H1 (cell line): ENCODE measurements at regions not wholly inside any gene's neighbourhood (a gene's known extent, or its start where the extent isn't known, plus 50 kb on each side); places are given as distances from the start of the nearest gene placed in this dataset.
A peak's percentile ranks its signal among the peaks of the same experiment; 100 is the strongest.

ENCODE experiments used
- CTCF ChIA-PET: fragments of 300-600 bp; sonication (Branson Sonifier 250); formaldehyde crosslinking; loops from one replicate; lab custom pipeline; 2021; ENCODE audit not compliant: partially characterized antibody; lab: Charles Lee
- POLR2A ChIA-PET: fragments of 300-600 bp; sonication (Branson Sonifier 250); formaldehyde crosslinking; loops from one replicate; lab custom pipeline; 2021; ENCODE audit warnings: inconsistent platforms; ENCODE audit not compliant: partially characterized antibody; lab: Charles Lee
- DNase-seq, 2 experiments: peaks; one replicate each; pipeline versions ENCODE4 v3.0.0 to v3.0.0-alpha.2; 2010 to 2022; ENCODE audit warnings: low spot score in 2 of 2, low read depth in 1 of 2, mixed read lengths in 1 of 2
- FAIRE-seq: peaks from 2 replicates; lab custom pipeline; 2011; peaks lifted over from hg19 to GRCh38; lab: Jason Lieb, UNC
- H2AFZ ChIP-seq: 2 replicates; pipeline ENCODE4 v1.8.1; 2012; ENCODE audit warnings: low read length, inconsistent platforms
- H2AK5ac ChIP-seq: 2 replicates; pipeline ENCODE4 v1.6.1; 2013; ENCODE audit warnings: low read depth, low read length
- H2BK120ac ChIP-seq: replicated peaks from 2 replicates; pipeline ENCODE3; 2013; ENCODE audit warnings: low read depth, low read length, inconsistent platforms
- H2BK12ac ChIP-seq: 2 replicates; pipeline ENCODE4 v1.6.1; 2013; ENCODE audit warnings: low read depth, low read length
- H2BK15ac ChIP-seq: 2 replicates; pipeline ENCODE4 v1.6.1; 2013; ENCODE audit warnings: low read length
- H2BK20ac ChIP-seq: 2 replicates; pipeline ENCODE4 v1.6.1; 2013; ENCODE audit warnings: low read length
- H2BK5ac ChIP-seq: 2 replicates; pipeline ENCODE4 v1.6.1; 2013; ENCODE audit warnings: low read depth, low read length
- H3K14ac ChIP-seq: 2 replicates; pipeline ENCODE4 v1.6.1; 2013; ENCODE audit warnings: inconsistent platforms; ENCODE audit not compliant: insufficient read length
- H3K18ac ChIP-seq: 2 replicates; pipeline ENCODE4 v1.6.1; 2013; ENCODE audit warnings: low read length; ENCODE audit errors: extremely low read depth
- H3K23ac ChIP-seq: 2 replicates; pipeline ENCODE4 v1.6.1; 2013; ENCODE audit warnings: inconsistent platforms; ENCODE audit not compliant: insufficient read length
- H3K23me2 ChIP-seq: 2 replicates; pipeline ENCODE4 v1.6.1; 2013; ENCODE audit warnings: low read depth, low read length
- H3K27ac ChIP-seq: 2 replicates; pipeline ENCODE4 v1.6.1; 2011; ENCODE audit warnings: low read depth, low read length, inconsistent platforms
- H3K27me3 ChIP-seq, 4 experiments: replicated peaks in 1 of 4; 1 replicate in 1 of 4; 2 replicates in 3 of 4; pipeline versions ENCODE4 v1.6.1 to v1.8.1; 2011 to 2013; ENCODE audit warnings: low read length in 3 of 4, mild to moderate bottlenecking in 3 of 4, inconsistent platforms in 2 of 4, mixed read lengths in 2 of 4, moderate library complexity in 1 of 4; ENCODE audit not compliant: control insufficient read depth in 3 of 4, insufficient read depth in 3 of 4; ENCODE audit errors: extremely low read depth in 1 of 4
- H3K36me3 ChIP-seq, 4 experiments: 2 replicates each; pipeline versions ENCODE4 v1.6.1 to v1.8.1; 2011 to 2013; ENCODE audit warnings: mild to moderate bottlenecking in 4 of 4, low read length in 3 of 4, moderate library complexity in 2 of 4, control low read depth in 1 of 4, inconsistent platforms in 1 of 4; ENCODE audit not compliant: insufficient read depth in 4 of 4, control insufficient read depth in 2 of 4
- H3K4ac ChIP-seq: replicated peaks from 2 replicates; pipeline ENCODE3; 2013; ENCODE audit warnings: low read length, low read depth, mixed read lengths, inconsistent platforms; ENCODE audit not compliant: insufficient read length
- H3K4me1 ChIP-seq, 4 experiments: replicated peaks in 1 of 4; 1 replicate in 1 of 4; 2 replicates in 3 of 4; pipeline versions ENCODE4 v1.6.1 to v1.8.1; 2011 to 2013; ENCODE audit warnings: low read length in 3 of 4, inconsistent platforms in 2 of 4, mixed read lengths in 1 of 4; ENCODE audit not compliant: insufficient read depth in 4 of 4, control insufficient read depth in 3 of 4
- H3K4me2 ChIP-seq, 2 experiments: 2 replicates each; pipeline versions ENCODE4 v1.6.1 to v1.8.1; 2011 to 2013; ENCODE audit warnings: low read depth in 2 of 2, low read length in 2 of 2, control low read depth in 1 of 2, inconsistent platforms in 1 of 2, mild to moderate bottlenecking in 1 of 2; ENCODE audit not compliant: insufficient read depth in 1 of 2
- H3K4me3 ChIP-seq, 4 experiments: fragments of 200-600, 300-600 bp in 1 of 4; sonication (generic), shearing (Covaris generic), sonication (Bioruptor Twin) in 1 of 4; 2 replicates each; pipeline versions ENCODE4 v1.5.1 to v1.8.1; 2011 to 2016; ENCODE audit warnings: low read length in 4 of 4, low read depth in 3 of 4, control low read depth in 2 of 4, inconsistent platforms in 2 of 4, mild to moderate bottlenecking in 2 of 4, mixed read lengths in 1 of 4, moderate library complexity in 1 of 4; ENCODE audit not compliant: insufficient read depth in 2 of 4; ENCODE audit errors: extremely low read depth in 1 of 4
- H3K56ac ChIP-seq: replicated peaks from 2 replicates; pipeline ENCODE3; 2013; ENCODE audit warnings: low read depth, mild to moderate bottlenecking, mixed read lengths, low read length, inconsistent platforms; ENCODE audit not compliant: insufficient read length
- H3K79me1 ChIP-seq: 2 replicates; pipeline ENCODE4 v1.6.1; 2013; ENCODE audit warnings: low read depth, low read length, control low read depth
- H3K79me2 ChIP-seq, 2 experiments: 2 replicates each; pipeline versions ENCODE4 v1.6.1 to v1.8.1; 2012 to 2013; ENCODE audit warnings: low read length in 2 of 2, mild to moderate bottlenecking in 2 of 2, inconsistent platforms in 1 of 2; ENCODE audit not compliant: insufficient read depth in 2 of 2, control insufficient read depth in 1 of 2
- H3K9ac ChIP-seq, 4 experiments: replicated peaks in 1 of 4; 1 replicate in 1 of 4; 2 replicates in 3 of 4; pipeline versions ENCODE4 v1.6.1 to v1.8.1; 2011 to 2013; ENCODE audit warnings: low read depth in 3 of 4, low read length in 3 of 4, control low read depth in 2 of 4, mild to moderate bottlenecking in 2 of 4, moderate library complexity in 2 of 4, inconsistent platforms in 1 of 4; ENCODE audit errors: extremely low read depth in 1 of 4
- H3K9me3 ChIP-seq, 2 experiments: 2 replicates each; pipeline versions ENCODE4 v1.6.1 to v1.8.1; 2012 to 2013; ENCODE audit warnings: mild to moderate bottlenecking in 2 of 2, moderate library complexity in 2 of 2, control low read depth in 1 of 2, inconsistent platforms in 1 of 2, low read depth in 1 of 2, low read length in 1 of 2, mixed read lengths in 1 of 2; ENCODE audit not compliant: insufficient read depth in 2 of 2
- H4K20me1 ChIP-seq, 2 experiments: replicated peaks in 1 of 2; 2 replicates each; pipeline versions ENCODE3 to v1.8.1; 2011 to 2013; ENCODE audit warnings: inconsistent platforms in 2 of 2, low read length in 2 of 2, mild to moderate bottlenecking in 1 of 2; ENCODE audit not compliant: insufficient read depth in 2 of 2, control insufficient read depth in 1 of 2
- H4K5ac ChIP-seq: 2 replicates; pipeline ENCODE4 v1.6.1; 2013; ENCODE audit warnings: low read length, low read depth, mixed read lengths, inconsistent platforms; ENCODE audit not compliant: insufficient read length
- H4K8ac ChIP-seq: 2 replicates; pipeline ENCODE4 v1.8.0; 2013; ENCODE audit warnings: mild to moderate bottlenecking, moderate library complexity, low read length, inconsistent platforms; ENCODE audit not compliant: insufficient read depth; ENCODE audit errors: extremely low read depth
- H4K91ac ChIP-seq: replicated peaks from 2 replicates; pipeline ENCODE3; 2013; ENCODE audit warnings: low read length, mixed read lengths, inconsistent platforms; ENCODE audit not compliant: insufficient read length
- CREB1 ChIP-seq: IDR thresholded peaks from 2 replicates; pipeline ENCODE4 v1.6.1; 2012; ENCODE audit warnings: inconsistent platforms
- MAFK ChIP-seq: IDR thresholded peaks from 2 replicates; pipeline ENCODE4 v1.6.1; 2012; ENCODE audit warnings: low read depth, mild to moderate bottlenecking, improper control_type of control experiment, low read length
- POLR2A ChIP-seq, 2 experiments: IDR thresholded peaks; 1 replicate in 1 of 2; 2 replicates in 1 of 2; pipeline ENCODE4 v1.6.1; 2011; ENCODE audit warnings: low read depth in 2 of 2, low read length in 2 of 2, mild to moderate bottlenecking in 2 of 2; ENCODE audit errors: control extremely low read depth in 1 of 2
- POLR2AphosphoS5 ChIP-seq: IDR thresholded peaks from 2 replicates; pipeline ENCODE4 v1.6.1; 2011; ENCODE audit warnings: low read depth, low read length
- POU5F1 ChIP-seq: IDR thresholded peaks from 2 replicates; pipeline ENCODE4 v1.6.1; 2011; ENCODE audit warnings: low read depth, mild to moderate bottlenecking, low read length, moderate library complexity
- WGBS, 2 experiments: shearing (Covaris generic) in 1 of 2; methylation state at CpG; one replicate each; pipeline versions ENCODE4 v1.1.6 to v1.1.7; 2013 to 2015; ENCODE audit warnings: low lambda C conversion rate in 2 of 2, mixed read lengths in 2 of 2, inconsistent platforms in 1 of 2, low coverage in 1 of 2, missing lambda C conversion rate in 1 of 2; ENCODE audit not compliant: insufficient replicate concordance in 2 of 2, insufficient coverage in 1 of 2, insufficient read length in 1 of 2; ENCODE audit errors: extremely low coverage in 1 of 2, missing lambda C conversion rate in 1 of 2; 5-methylcytosine and 5-hydroxymethylcytosine counted together
- TF ChIP-seq, protein P1 (sequence below), 3 experiments: IDR thresholded peaks; 1 replicate in 2 of 3; 2 replicates in 1 of 3; pipeline versions ENCODE4 v1.5.1 to v1.6.1; 2011; ENCODE audit warnings: low read length in 3 of 3, mild to moderate bottlenecking in 3 of 3, inconsistent platforms in 2 of 3, low read depth in 1 of 3, moderate library complexity in 1 of 3; ENCODE audit not compliant: insufficient read depth in 1 of 3; ENCODE audit errors: control extremely low read depth in 1 of 3
- TF ChIP-seq, protein P2 (sequence below): IDR thresholded peaks from 2 replicates; pipeline ENCODE4 v1.6.1; 2011; ENCODE audit warnings: low read length, improper control_type of control experiment

DNA sequence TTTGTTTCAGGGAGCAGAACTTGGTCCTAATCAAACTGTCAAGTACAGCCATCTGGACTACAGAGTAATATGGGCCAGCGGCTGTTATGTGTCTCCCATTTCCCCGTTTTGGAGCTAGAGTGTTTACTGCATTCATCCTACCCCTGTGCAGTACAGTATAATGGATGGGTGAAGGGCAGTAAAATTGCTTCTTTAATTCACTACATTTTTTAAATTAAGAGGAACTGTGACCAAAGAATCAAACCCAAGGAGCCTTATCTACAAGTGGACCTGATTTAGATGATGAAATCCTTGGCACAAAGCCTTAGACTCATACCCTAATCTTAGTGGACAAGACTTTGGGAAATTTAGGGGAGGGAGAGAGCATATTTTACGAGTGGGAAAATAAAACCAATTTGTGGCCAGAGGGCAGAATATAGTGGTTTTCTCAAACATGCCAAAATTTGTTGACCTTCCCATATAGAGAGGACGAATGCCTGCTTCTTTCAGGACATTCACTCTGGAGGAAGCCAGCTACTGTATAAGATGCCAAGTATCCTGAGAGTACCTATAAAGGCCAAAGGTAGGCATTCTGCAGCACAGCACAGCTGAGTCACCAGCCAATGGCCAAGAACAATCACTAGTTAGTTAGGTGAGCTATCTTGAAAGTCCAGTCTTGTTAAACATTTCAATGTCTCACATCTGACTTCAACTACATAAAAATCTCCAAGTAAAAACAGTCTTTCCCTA is 253.8 kb upstream of the KCNIP4 start:
- no peak for TF ChIP-seq CREB1
- no peak for TF ChIP-seq POU5F1
- TF ChIP-seq, protein P1, sequence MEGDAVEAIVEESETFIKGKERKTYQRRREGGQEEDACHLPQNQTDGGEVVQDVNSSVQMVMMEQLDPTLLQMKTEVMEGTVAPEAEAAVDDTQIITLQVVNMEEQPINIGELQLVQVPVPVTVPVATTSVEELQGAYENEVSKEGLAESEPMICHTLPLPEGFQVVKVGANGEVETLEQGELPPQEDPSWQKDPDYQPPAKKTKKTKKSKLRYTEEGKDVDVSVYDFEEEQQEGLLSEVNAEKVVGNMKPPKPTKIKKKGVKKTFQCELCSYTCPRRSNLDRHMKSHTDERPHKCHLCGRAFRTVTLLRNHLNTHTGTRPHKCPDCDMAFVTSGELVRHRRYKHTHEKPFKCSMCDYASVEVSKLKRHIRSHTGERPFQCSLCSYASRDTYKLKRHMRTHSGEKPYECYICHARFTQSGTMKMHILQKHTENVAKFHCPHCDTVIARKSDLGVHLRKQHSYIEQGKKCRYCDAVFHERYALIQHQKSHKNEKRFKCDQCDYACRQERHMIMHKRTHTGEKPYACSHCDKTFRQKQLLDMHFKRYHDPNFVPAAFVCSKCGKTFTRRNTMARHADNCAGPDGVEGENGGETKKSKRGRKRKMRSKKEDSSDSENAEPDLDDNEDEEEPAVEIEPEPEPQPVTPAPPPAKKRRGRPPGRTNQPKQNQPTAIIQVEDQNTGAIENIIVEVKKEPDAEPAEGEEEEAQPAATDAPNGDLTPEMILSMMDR (IDR thresholded peaks at IDR 0.05; ENCODE audit: control extremely low read depth in 1 of 3, insufficient read depth in 1 of 3, low read depth in 1 of 3, low read length in 3 of 3), result no peak
- no peak for TF ChIP-seq MAFK
- TF ChIP-seq, protein P2, sequence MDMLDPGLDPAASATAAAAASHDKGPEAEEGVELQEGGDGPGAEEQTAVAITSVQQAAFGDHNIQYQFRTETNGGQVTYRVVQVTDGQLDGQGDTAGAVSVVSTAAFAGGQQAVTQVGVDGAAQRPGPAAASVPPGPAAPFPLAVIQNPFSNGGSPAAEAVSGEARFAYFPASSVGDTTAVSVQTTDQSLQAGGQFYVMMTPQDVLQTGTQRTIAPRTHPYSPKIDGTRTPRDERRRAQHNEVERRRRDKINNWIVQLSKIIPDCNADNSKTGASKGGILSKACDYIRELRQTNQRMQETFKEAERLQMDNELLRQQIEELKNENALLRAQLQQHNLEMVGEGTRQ, result no peak
- TF ChIP-seq POLR2A (IDR thresholded peaks at IDR 0.05; ENCODE audit: control extremely low read depth in 1 of 2, low read depth in 2 of 2, low read length in 2 of 2), result no peak
- no peak for TF ChIP-seq POLR2AphosphoS5
- no peak overlapping the region for H2BK20ac ChIP-seq
- 0 out of 2 replicates have a peak overlapping the region, but pooled peaks have one; percentile 33 for H2AFZ ChIP-seq
- no peak overlapping the region for H2BK15ac ChIP-seq
- H4K5ac ChIP-seq, result no peak overlapping the region
- H2BK5ac ChIP-seq, result no peak overlapping the region
- H3K27ac ChIP-seq, result no peak overlapping the region
- H3K79me1 ChIP-seq, result no peaks in the 10 kb centered on the region
- no peaks in the 10 kb centered on the region for H3K36me3 ChIP-seq
- no peak overlapping the region for H4K91ac ChIP-seq
- no peaks in the 10 kb centered on the region for H3K4me1 ChIP-seq
- no peak overlapping the region for H3K4me2 ChIP-seq
- no peak overlapping the region for H2BK12ac ChIP-seq
- H4K8ac ChIP-seq, result no peak overlapping the region
- DNase-seq, result no peak
- ChIA-PET CTCF (interaction anchor here (0.7 kb wide), 1 partner anchor 118 kb away, joined by 3 read pairs; no protein-coding TSS in a partner anchor), POLR2A (no interaction called here)
- no peaks in the 10 kb centered on the region for H4K20me1 ChIP-seq
- no peak for FAIRE-seq
- H3K4ac ChIP-seq, result no peak overlapping the region
- H3K9ac ChIP-seq, result no peak overlapping the region
- no peak overlapping the region for H3K4me3 ChIP-seq
- H3K27me3 ChIP-seq, result no peaks in the 10 kb centered on the region
- no peaks in the 10 kb centered on the region for H3K79me2 ChIP-seq
- WGBS, 2 experiments, result 98% methylated on average over 4 of the region's 4 CpGs; no CpG with 5 or more reads in 1 of the 2 experiments
- no peak overlapping the region for H3K56ac ChIP-seq
- no peak overlapping the region for H2AK5ac ChIP-seq
- no peak overlapping the region for H2BK120ac ChIP-seq
- H3K23me2 ChIP-seq, result no peaks in the 10 kb centered on the region
- no peak overlapping the region for H3K18ac ChIP-seq
- H3K23ac ChIP-seq, result no peak overlapping the region
- no peak overlapping the region for H3K14ac ChIP-seq
- H3K9me3 ChIP-seq, result no peaks in the 10 kb centered on the region
